Sigmoid colon (tissue), 6 donors: ENCODE measurements at regions not wholly inside any gene's neighbourhood (a gene's known extent, or its start where the extent isn't known, plus 50 kb on each side); places are given as distances from the start of the nearest gene placed in this dataset.
"Not testable (repeated sequence)": the region's sequence is repeated elsewhere in the genome, so short reads cannot be mapped to it uniquely, and the experiment has no call there.

ENCODE experiments used
- DNase-seq: peaks from one replicate; pipeline ENCODE4 v3.0.0-alpha.2; 2019
- H3K27ac ChIP-seq, 4 donors: fragments of 200-600 bp; sonication (generic); one replicate each; pipeline ENCODE4 v1.5.1; 2016 to 2019; ENCODE audit warnings: mild to moderate bottlenecking in 1 of 4
- H3K27me3 ChIP-seq, 3 donors: fragments of 200-600 bp; sonication (generic); one replicate each; pipeline ENCODE4 v1.5.1; 2019; ENCODE audit warnings: mild to moderate bottlenecking in 1 of 3
- H3K36me3 ChIP-seq, 4 donors: fragments of 200-600 bp; sonication (generic); one replicate each; pipeline ENCODE4 v1.5.1; 2016 to 2019
- H3K4me1 ChIP-seq, 4 donors: fragments of 200-600 bp; sonication (generic); one replicate each; pipeline ENCODE4 v1.5.1; 2017 to 2019
- H3K4me3 ChIP-seq, 4 donors: fragments of 200-600 bp; sonication (generic); one replicate each; pipeline ENCODE4 v1.5.1; 2017 to 2019; ENCODE audit warnings: mild to moderate bottlenecking in 2 of 4, moderate library complexity in 1 of 4
- H3K9me3 ChIP-seq, 4 donors: fragments of 200-600 bp in 3 of 4; sonication (generic) in 3 of 4; one replicate each; pipeline versions ENCODE4 v1.5.1 to v1.6.1; 2013 to 2019
- CTCF ChIP-seq, 4 experiments: fragments of 450-650 bp in 3 of 4; fragments of 200-600 bp in 1 of 4; IDR thresholded peaks; one replicate each; pipeline ENCODE4 v1.5.1; 2016 to 2019; ENCODE audit warnings: antibody characterized with exemption in 4 of 4, mild to moderate bottlenecking in 3 of 4, moderate library complexity in 2 of 4
- EP300 ChIP-seq, 4 donors: sonication (generic); formaldehyde crosslinking; IDR thresholded peaks; one replicate each; pipeline ENCODE4 v1.6.1; 2017; ENCODE audit warnings: antibody characterized with exemption in 4 of 4
- POLR2A ChIP-seq, 2 donors: fragments of 450-650 bp; IDR thresholded peaks; one replicate each; pipeline ENCODE4 v1.6.1; 2016; ENCODE audit warnings: antibody characterized with exemption in 2 of 2, mild to moderate bottlenecking in 2 of 2, moderate library complexity in 2 of 2
- POLR2AphosphoS5 ChIP-seq, 4 donors: sonication (generic); formaldehyde crosslinking; IDR thresholded peaks; one replicate each; pipeline ENCODE4 v1.6.1; 2017; ENCODE audit warnings: antibody characterized with exemption in 4 of 4
- WGBS, 2 donors: extraction: QIAGEN DNeasy Blood & Tissue Kit; methylation state at CpG; one replicate each; pipeline ENCODE4 v1.1.7; 2013; 5-methylcytosine and 5-hydroxymethylcytosine counted together
- intact Hi-C: fragments of 100-400 bp; cut with DNase I; formaldehyde crosslinking; loops from one replicate; pipeline ENCODE4 v1.15.1; 2023
- donor health status: healthy with polysubstance abuse.
- donor health status: healthy.

GRCh38 chrX:117834076-117834475 is 282.5 kb downstream of the KLHL13 start:
- H3K27me3 ChIP-seq: no peaks in the 10 kb centered on the region
- H3K9me3 ChIP-seq: no peaks in the 10 kb centered on the region
- no peak for DNase-seq
- 18 to 70% methylated on average over 1 of the region's 1 CpG for WGBS, 2 donors
- intact Hi-C loops: no loop called here
- no peaks in the 10 kb centered on the region for H3K4me1 ChIP-seq
- no peaks in the 10 kb centered on the region for H3K36me3 ChIP-seq
- H3K4me3 ChIP-seq: no peak overlapping the region
- no peak for TF ChIP-seq POLR2AphosphoS5 (IDR thresholded peaks at IDR 0.05)
- TF ChIP-seq CTCF (IDR thresholded peaks at IDR 0.05): no peak
- no peak for TF ChIP-seq POLR2A (IDR thresholded peaks at IDR 0.05)
- TF ChIP-seq EP300 (IDR thresholded peaks at IDR 0.05): no peak
- no peak overlapping the region for H3K27ac ChIP-seq

GRCh38 chrX:117821472-117821871 is 295.1 kb downstream of the KLHL13 start:
- intact Hi-C loops, H3K27me3 ChIP-seq, H3K36me3 ChIP-seq: not testable (repeated sequence)

GRCh38 chrX:117808426-117808825 is 308.2 kb downstream of the KLHL13 start:
- H3K27me3 ChIP-seq: no peaks in the 10 kb centered on the region
- no peaks in the 10 kb centered on the region for H3K9me3 ChIP-seq
- H3K36me3 ChIP-seq: no peaks in the 10 kb centered on the region
- intact Hi-C loops: no loop called here
- no peak overlapping the region for H3K27ac ChIP-seq
- H3K4me3 ChIP-seq: no peak overlapping the region
- H3K4me1 ChIP-seq: no peaks in the 10 kb centered on the region
- 85 to 93% methylated on average over 3 of the region's 3 CpGs for WGBS, 2 donors
- no peak for TF ChIP-seq POLR2AphosphoS5 (IDR thresholded peaks at IDR 0.05)
- TF ChIP-seq EP300 (IDR thresholded peaks at IDR 0.05): no peak
- TF ChIP-seq POLR2A (IDR thresholded peaks at IDR 0.05): no peak
- TF ChIP-seq CTCF (IDR thresholded peaks at IDR 0.05): no peak
- DNase-seq: no peak

More at GRCh38 chrX:117821472-117821871, 295.1 kb downstream of the KLHL13 start:
- not testable (repeated sequence) for H3K4me3 ChIP-seq, H3K4me1 ChIP-seq, H3K27ac ChIP-seq, H3K9me3 ChIP-seq, DNase-seq

- no peak overlapping the region for H3K4me3 ChIP-seq
- intact Hi-C loops: no loop called here
- no peaks in the 10 kb centered on the region for H3K4me1 ChIP-seq
- TF ChIP-seq EP300 (IDR thresholded peaks at IDR 0.05) (no peak), POLR2AphosphoS5 (IDR thresholded peaks at IDR 0.05) (no peak), POLR2A (IDR thresholded peaks at IDR 0.05) (no peak), CTCF (IDR thresholded peaks at IDR 0.05) (no peak)
- DNase-seq: no peak
- H3K36me3 ChIP-seq: no peaks in the 10 kb centered on the region
- H3K27ac ChIP-seq: no peak overlapping the region
- no peaks in the 10 kb centered on the region for H3K27me3 ChIP-seq
- H3K9me3 ChIP-seq: no peaks in the 10 kb centered on the region
- 72 to 79% methylated on average over 1 of the region's 1 CpG for WGBS, 2 donors
Measured at GRCh38 chrX:117803463-117803862, 313.1 kb downstream of the KLHL13 start.

- intact Hi-C loops: no loop called here
- DNase-seq: no peak
- Histone ChIP-seq H3K4me1 (no peaks in the 10 kb centered on the region), H3K36me3 (no peaks in the 10 kb centered on the region), H3K9me3 (no peaks in the 10 kb centered on the region), H3K4me3 (no peak overlapping the region), H3K27ac (no peak overlapping the region), H3K27me3 (no peaks in the 10 kb centered on the region)
- WGBS, 2 donors: 81 to 89% methylated on average over 2 of the region's 2 CpGs
- TF ChIP-seq POLR2A (IDR thresholded peaks at IDR 0.05) (no peak), CTCF (IDR thresholded peaks at IDR 0.05) (no peak), POLR2AphosphoS5 (IDR thresholded peaks at IDR 0.05) (no peak), EP300 (IDR thresholded peaks at IDR 0.05) (no peak)
Measured at GRCh38 chrX:117788339-117788738, 328.3 kb downstream of the KLHL13 start.
